HepG2 (cell line): ENCODE measurements at regions not wholly inside any gene's neighbourhood (a gene's known extent, or its start where the extent isn't known, plus 50 kb on each side); places are given as distances from the start of the nearest gene placed in this dataset.

Experiments used
- ATAC-seq: fragments of 200-7000 bp; cut with Tn5 transposase; 3 replicates; pipeline ENCODE4 v1.9.1; 2020; ENCODE audit warnings: mild to moderate bottlenecking, moderate library complexity
- BruUV-seq: library from RNA; stranded (reverse); fragments of 400-500 nt; replicated peaks from 2 replicates; lab custom pipeline; 2021; lab: Mats Ljungman, UMichigan
- CTCF ChIA-PET: fragments of 300-600 bp; formaldehyde crosslinking; extraction: SDS; loops from one replicate; lab custom pipeline; 2021; ENCODE audit warnings: low total read pairs, inconsistent platforms, low intra/inter-chr PET ratio; lab: Yijun Ruan, JAX
- POLR2A ChIA-PET: fragments of 350-600 bp; sonication (Branson Sonifier 250); formaldehyde crosslinking; loops from one replicate; lab custom pipeline; 2020; ENCODE audit warnings: antibody characterized with exemption, inconsistent platforms; lab: Yijun Ruan, JAX
- DNase-seq: peaks from one replicate; pipeline ENCODE4 v3.0.0-alpha.2; 2015; ENCODE audit warnings: low spot score
- FAIRE-seq: peaks from 3 replicates; lab custom pipeline; 2011; peaks lifted over from hg19 to GRCh38; lab: Jason Lieb, UNC
- H2AFZ ChIP-seq: one replicate; pipeline ENCODE4 v1.6.1; 2011; ENCODE audit warnings: low read length, inconsistent platforms
- H3K27ac ChIP-seq: fragments of 300-600 bp; 3 replicates; pipeline ENCODE4 v1.8.0; 2011; ENCODE audit warnings: mixed run types, mild to moderate bottlenecking, mixed read lengths, low read length, inconsistent platforms; ENCODE audit not compliant: insufficient read depth; ENCODE audit errors: extremely low read length
- H3K27me3 ChIP-seq, 2 experiments: fragments of 200-600 bp in 1 of 2; 2 replicates in 1 of 2; 3 replicates in 1 of 2; pipeline versions ENCODE4 v1.6.0 to v1.8.0; 2011; ENCODE audit warnings: low read length in 2 of 2, mild to moderate bottlenecking in 2 of 2, moderate library complexity in 2 of 2, inconsistent platforms in 1 of 2; ENCODE audit not compliant: insufficient read depth in 2 of 2, control insufficient read depth in 1 of 2
- H3K36me3 ChIP-seq, 2 experiments: fragments of 200-600 bp in 1 of 2; replicated peaks in 1 of 2; 2 replicates in 1 of 2; 3 replicates in 1 of 2; pipeline versions ENCODE4 v1.5.1 to v1.8.0; 2011; ENCODE audit warnings: low read length in 2 of 2, inconsistent platforms in 1 of 2; ENCODE audit not compliant: insufficient read depth in 2 of 2, control insufficient read depth in 1 of 2
- H3K4me1 ChIP-seq: 2 replicates; pipeline ENCODE4 v1.5.1; 2012; ENCODE audit warnings: low read length, inconsistent platforms; ENCODE audit not compliant: insufficient read depth
- H3K4me2 ChIP-seq: 2 replicates; pipeline ENCODE4 v1.6.0; 2011; ENCODE audit warnings: low read depth, low read length, inconsistent platforms
- H3K4me3 ChIP-seq, 3 experiments: fragments of 200-600 bp in 1 of 3; sonication (generic), shearing (Covaris generic) in 1 of 3; replicated peaks in 1 of 3; 2 replicates each; pipeline ENCODE4 v1.5.1; 2011 to 2016; ENCODE audit warnings: low read length in 3 of 3, inconsistent platforms in 2 of 3, low read depth in 2 of 3, mild to moderate bottlenecking in 2 of 3, control low read depth in 1 of 3, mixed read lengths in 1 of 3; ENCODE audit not compliant: insufficient read depth in 1 of 3
- H3K79me2 ChIP-seq: one replicate; pipeline ENCODE4 v1.6.1; 2011; ENCODE audit warnings: low read length, inconsistent platforms; ENCODE audit not compliant: insufficient read depth
- H3K9ac ChIP-seq: 2 replicates; pipeline ENCODE4 v1.6.0; 2011; ENCODE audit warnings: mild to moderate bottlenecking, low read depth, low read length, inconsistent platforms; ENCODE audit not compliant: insufficient read depth
- H3K9me3 ChIP-seq: 2 replicates; pipeline ENCODE4 v1.5.1; 2012; ENCODE audit warnings: mild to moderate bottlenecking, low read length
- H4K20me1 ChIP-seq: 2 replicates; pipeline ENCODE4 v1.6.0; 2011; ENCODE audit warnings: inconsistent platforms, mild to moderate bottlenecking, low read length, moderate library complexity; ENCODE audit not compliant: insufficient read depth
- IRF2 ChIP-seq: IDR thresholded peaks from 2 replicates; pipeline ENCODE4 v1.6.1; 2018; ENCODE audit warnings: missing genetic modification reagents, missing compliant biosample characterization
- KLF12 ChIP-seq: sonication (generic); formaldehyde crosslinking; IDR thresholded peaks from 2 replicates; pipeline ENCODE4 v1.4.0; 2020; ENCODE audit warnings: missing genetic modification reagents, borderline replicate concordance
- MED8 ChIP-seq: sonication (generic); formaldehyde crosslinking; IDR thresholded peaks from 2 replicates; pipeline ENCODE4 v1.8.1; 2023; ENCODE audit warnings: mild to moderate bottlenecking, missing genetic modification reagents; ENCODE audit not compliant: insufficient replicate concordance
- NBN ChIP-seq: fragments of 450-650 bp; conservative IDR thresholded peaks from 2 replicates; pipeline ENCODE4 v1.6.1; 2017
- NFE2L2 ChIP-seq: fragments of 150-350 bp; IDR thresholded peaks from 2 replicates; pipeline ENCODE4 v1.6.1; 2014; ENCODE audit warnings: low read length
- PCBP1 ChIP-seq: fragments of 200-400 bp; formaldehyde crosslinking; IDR thresholded peaks from 2 replicates; pipeline ENCODE4 v1.6.1; 2017; ENCODE audit warnings: mild to moderate bottlenecking, low read depth, low read length, borderline replicate concordance
- PCBP2 ChIP-seq: fragments of 200-400 bp; formaldehyde crosslinking; optimal IDR thresholded peaks from 2 replicates; pipeline ENCODE3; 2018; ENCODE audit warnings: low read length, low read depth; ENCODE audit not compliant: poor library complexity, severe bottlenecking
- SMAD9 ChIP-seq: sonication (generic); formaldehyde crosslinking; IDR thresholded peaks from 2 replicates; pipeline ENCODE4 v1.5.1; 2020; ENCODE audit warnings: mild to moderate bottlenecking, missing genetic modification reagents
- TBP ChIP-seq: sonication (generic); formaldehyde crosslinking; IDR thresholded peaks from 2 replicates; pipeline ENCODE4 v1.5.0; 2020; ENCODE audit warnings: missing genetic modification reagents
- TSC22D2 ChIP-seq: sonication (generic); formaldehyde crosslinking; IDR thresholded peaks from 2 replicates; pipeline ENCODE4 v1.5.1; 2020; ENCODE audit warnings: missing genetic modification reagents, mild to moderate bottlenecking, borderline replicate concordance
- ZFP37 ChIP-seq: sonication (generic); formaldehyde crosslinking; IDR thresholded peaks from 2 replicates; pipeline ENCODE4 v1.4.0; 2020; ENCODE audit warnings: missing genetic modification reagents, borderline replicate concordance
- ZNF674 ChIP-seq: sonication (generic); formaldehyde crosslinking; IDR thresholded peaks from 2 replicates; pipeline ENCODE4 v1.5.0; 2020; ENCODE audit warnings: low read depth, mild to moderate bottlenecking, missing genetic modification reagents
- WGBS: methylation state at CpG from one replicate; pipeline ENCODE4 v1.1.6; 2017; ENCODE audit warnings: low lambda C conversion rate; 5-methylcytosine and 5-hydroxymethylcytosine counted together
- in situ Hi-C: cut with HindIII; loops from 2 replicates; pipeline ENCODE4 v1.10.0; 2017; ENCODE audit warnings: low pct_unique_long_range_greater_than_20kb; ENCODE audit not compliant: extremely low pct_ligation_motif_present
- intact Hi-C: fragments of 100-400 bp; cut with micrococcal nuclease; formaldehyde crosslinking; loops from one replicate; pipeline ENCODE4 v1.10.0; 2022; ENCODE audit not compliant: unreplicated experiment
- TF ChIP-seq, protein P1 (sequence below): sonication (generic); formaldehyde crosslinking; IDR thresholded peaks from 2 replicates; pipeline ENCODE4 v1.4.0; 2020; ENCODE audit warnings: mild to moderate bottlenecking, missing genetic modification reagents
- TF ChIP-seq, protein P2 (sequence below): sonication (generic); formaldehyde crosslinking; IDR thresholded peaks from 2 replicates; pipeline ENCODE4 v1.4.0; 2020; ENCODE audit warnings: mild to moderate bottlenecking, missing genetic modification reagents, borderline replicate concordance
- TF ChIP-seq, protein P3 (sequence below): sonication (generic); formaldehyde crosslinking; IDR thresholded peaks from 2 replicates; pipeline ENCODE4 v1.8.1; 2023; ENCODE audit warnings: mild to moderate bottlenecking, inconsistent platforms, moderate library complexity, missing genetic modification reagents, borderline replicate concordance

DNA sequence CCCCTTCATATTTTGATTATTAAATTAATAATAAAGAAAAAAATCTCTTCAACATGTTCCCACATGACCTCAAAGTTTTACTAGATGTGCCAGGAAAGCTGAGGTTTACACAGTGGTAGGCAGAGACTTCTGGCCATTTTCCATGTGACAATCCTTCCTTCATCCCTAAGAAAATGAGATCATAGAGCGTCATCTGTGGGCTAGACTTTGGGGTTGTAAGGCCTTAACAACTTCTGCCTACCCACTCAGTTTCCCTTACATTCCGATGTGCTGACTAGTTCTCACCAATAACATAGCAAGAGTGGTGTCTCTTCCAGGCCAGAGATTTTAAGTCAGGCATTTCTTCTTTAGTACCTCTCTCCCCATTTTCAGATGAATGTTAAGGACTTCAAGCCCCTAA, 171.1 kb upstream of the PHF14 start:
- in situ Hi-C loops = no loop called here

More for the DNA sequence above, 171.1 kb upstream of the PHF14 start:
- Histone ChIP-seq H3K27me3 (peaks cover 0 to 2% of the 10 kb centered on the region in 2 experiments; a peak in 1 of 5 replicates), H4K20me1 (no peaks in the 10 kb centered on the region), H3K4me1 (no peaks in the 10 kb centered on the region), H3K36me3 (no peaks in the 10 kb centered on the region)
- FAIRE-seq = no peak
- TF ChIP-seq TSC22D2 (CRISPR knock-in tag) (no peak), PCBP1 (no peak), NBN (no peak), NFE2L2 (no peak), MED8 (CRISPR knock-in tag) (no peak), KLF12 (CRISPR knock-in tag) (no peak), TBP (CRISPR knock-in tag) (no peak), ZFP37 (CRISPR knock-in tag) (no peak), ZNF674 (CRISPR knock-in tag) (no peak), IRF2 (CRISPR knock-in tag) (no peak), PCBP2 (no peak), SMAD9 (CRISPR knock-in tag) (no peak)
- TF ChIP-seq, protein P1, sequence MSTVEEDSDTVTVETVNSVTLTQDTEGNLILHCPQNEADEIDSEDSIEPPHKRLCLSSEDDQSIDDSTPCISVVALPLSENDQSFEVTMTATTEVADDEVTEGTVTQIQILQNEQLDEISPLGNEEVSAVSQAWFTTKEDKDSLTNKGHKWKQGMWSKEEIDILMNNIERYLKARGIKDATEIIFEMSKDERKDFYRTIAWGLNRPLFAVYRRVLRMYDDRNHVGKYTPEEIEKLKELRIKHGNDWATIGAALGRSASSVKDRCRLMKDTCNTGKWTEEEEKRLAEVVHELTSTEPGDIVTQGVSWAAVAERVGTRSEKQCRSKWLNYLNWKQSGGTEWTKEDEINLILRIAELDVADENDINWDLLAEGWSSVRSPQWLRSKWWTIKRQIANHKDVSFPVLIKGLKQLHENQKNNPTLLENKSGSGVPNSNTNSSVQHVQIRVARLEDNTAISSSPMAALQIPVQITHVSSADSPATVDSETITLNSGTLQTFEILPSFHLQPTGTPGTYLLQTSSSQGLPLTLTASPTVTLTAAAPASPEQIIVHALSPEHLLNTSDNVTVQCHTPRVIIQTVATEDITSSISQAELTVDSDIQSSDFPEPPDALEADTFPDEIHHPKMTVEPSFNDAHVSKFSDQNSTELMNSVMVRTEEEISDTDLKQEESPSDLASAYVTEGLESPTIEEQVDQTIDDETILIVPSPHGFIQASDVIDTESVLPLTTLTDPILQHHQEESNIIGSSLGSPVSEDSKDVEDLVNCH (CRISPR knock-in tag) = no peak
- TF ChIP-seq, protein P2, sequence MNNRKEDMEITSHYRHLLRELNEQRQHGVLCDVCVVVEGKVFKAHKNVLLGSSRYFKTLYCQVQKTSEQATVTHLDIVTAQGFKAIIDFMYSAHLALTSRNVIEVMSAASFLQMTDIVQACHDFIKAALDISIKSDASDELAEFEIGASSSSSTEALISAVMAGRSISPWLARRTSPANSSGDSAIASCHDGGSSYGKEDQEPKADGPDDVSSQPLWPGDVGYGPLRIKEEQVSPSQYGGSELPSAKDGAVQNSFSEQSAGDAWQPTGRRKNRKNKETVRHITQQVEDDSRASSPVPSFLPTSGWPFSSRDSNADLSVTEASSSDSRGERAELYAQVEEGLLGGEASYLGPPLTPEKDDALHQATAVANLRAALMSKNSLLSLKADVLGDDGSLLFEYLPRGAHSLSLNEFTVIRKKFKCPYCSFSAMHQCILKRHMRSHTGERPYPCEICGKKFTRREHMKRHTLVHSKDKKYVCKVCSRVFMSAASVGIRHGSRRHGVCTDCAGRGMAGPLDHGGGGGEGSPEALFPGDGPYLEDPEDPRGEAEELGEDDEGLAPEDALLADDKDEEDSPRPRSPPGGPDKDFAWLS (CRISPR knock-in tag) = no peak
- TF ChIP-seq, protein P3, sequence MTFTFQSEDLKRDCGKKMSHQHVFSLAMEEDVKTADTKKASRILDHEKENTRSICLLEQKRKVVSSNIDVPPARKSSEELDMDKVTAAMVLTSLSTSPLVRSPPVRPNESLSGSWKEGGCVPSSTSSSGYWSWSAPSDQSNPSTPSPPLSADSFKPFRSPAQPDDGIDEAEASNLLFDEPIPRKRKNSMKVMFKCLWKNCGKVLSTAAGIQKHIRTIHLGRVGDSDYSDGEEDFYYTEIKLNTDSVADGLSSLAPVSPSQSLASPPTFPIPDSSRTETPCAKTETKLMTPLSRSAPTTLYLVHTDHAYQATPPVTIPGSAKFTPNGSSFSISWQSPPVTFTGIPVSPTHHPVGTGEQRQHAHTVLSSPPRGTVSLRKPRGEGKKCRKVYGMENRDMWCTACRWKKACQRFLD (CRISPR knock-in tag) = no peak
- TF ChIP-seq, all 625 proteins: peak for 0
- DNase-seq (no peak), ATAC-seq (no peak)
- no peak overlapping the region for H3K27ac ChIP-seq
- H3K4me3 ChIP-seq = no peak overlapping the region
- H3K9me3 ChIP-seq = no peaks in the 10 kb centered on the region
- BruUV-seq = no TSS peak
- H3K9ac ChIP-seq = no peak overlapping the region
- WGBS = 44% methylated on average over 2 of the region's 2 CpGs
- POLR2A ChIA-PET = no interaction called here
- no peak overlapping the region for H3K4me2 ChIP-seq
- H2AFZ ChIP-seq = no peak overlapping the region
- CTCF ChIA-PET = no interaction called here
- intact Hi-C loops = no loop called here
- H3K79me2 ChIP-seq = no peaks in the 10 kb centered on the region
